AG20443 (cell line): ENCODE measurements at regions not wholly inside any gene's neighbourhood (a gene's known extent, or its start where the extent isn't known, plus 50 kb on each side); places are given as distances from the start of the nearest gene placed in this dataset.
A peak's percentile ranks its signal among the peaks of the same experiment; 100 is the strongest.

Experiments
- DNase-seq: peaks from one replicate; pipeline ENCODE4 v3.0.0; 2012; ENCODE audit warnings: low spot score, mixed read lengths

GRCh38 chr21:17449701-17450100, 63.1 kb upstream of the CXADR start:
- DNase-seq = no peak

- DNase-seq = peak; percentile 68
Observed at GRCh38 chr21:17451364-17451891, 61.4 kb upstream of the CXADR start.

- DNase-seq = peak; percentile 54
Observed at GRCh38 chr21:17454315-17455027, 58.4 kb upstream of the CXADR start.

- DNase-seq = no peak
Observed at GRCh38 chr21:17455028-17455353, 57.9 kb upstream of the CXADR start.

GRCh38 chr21:17455451-17455850, 57.4 kb upstream of the CXADR start:
- no peak for DNase-seq

GRCh38 chr21:17458279-17458678, 54.6 kb upstream of the CXADR start:
- DNase-seq = no peak

GRCh38 chr21:17460094-17460493, 52.7 kb upstream of the CXADR start:
- DNase-seq = no peak

GRCh38 chr21:17461014-17461413, 51.8 kb upstream of the CXADR start:
- DNase-seq = peak; percentile 64

- DNase-seq = no peak
Observed at GRCh38 chr21:17461582-17461981, 51.3 kb upstream of the CXADR start.

GRCh38 chr21:17462276-17462981, 50.4 kb upstream of the CXADR start:
- DNase-seq = no peak
